ENCODE measurements at regions not wholly inside any gene's neighbourhood (a gene's known extent, or its start where the extent isn't known, plus 50 kb on each side); places are given as distances from the start of the nearest gene placed in this dataset.

- H3K4me3 Mint-ChIP-seq, result no peak overlapping the region
- CTCF ChIA-PET, result interaction anchor here (1.9 kb wide), 1 partner anchor 21 kb away, joined by 4 read pairs; no protein-coding TSS in a partner anchor
- no peaks in the 10 kb centered on the region for H3K27me3 Mint-ChIP-seq
- no peak overlapping the region for H3K27ac Mint-ChIP-seq
- intact Hi-C loops (cut with micrococcal nuclease), result no loop called here
- no peaks in the 10 kb centered on the region for H3K36me3 Mint-ChIP-seq (ENCODE audit: low read depth)
- POLR2A ChIA-PET, result interaction anchor here (0.7 kb wide), 1 partner anchor 1318 kb away, joined by 3 read pairs; no protein-coding TSS in a partner anchor
- no peaks in the 10 kb centered on the region for H3K4me1 Mint-ChIP-seq (ENCODE audit: low read depth)
- TF ChIP-seq CTCF (IDR thresholded peaks at IDR 0.05), result no peak
- ATAC-seq (no peak), DNase-seq (no peak)
- peaks cover 2% of the 10 kb centered on the region for H3K9me3 Mint-ChIP-seq
These were observed 245.9 kb upstream of the PHYHIPL start for GRCh38 chr10:58930500-58930899.

GRCh38 chr10:58932126-58932525 lies 244.3 kb upstream of the PHYHIPL start:
- Mint-ChIP-seq H3K27ac (no peak overlapping the region), H3K4me1 (ENCODE audit: low read depth) (no peaks in the 10 kb centered on the region), H3K9me3 (peaks cover 2% of the 10 kb centered on the region), H3K4me3 (no peak overlapping the region), H3K36me3 (ENCODE audit: low read depth) (no peaks in the 10 kb centered on the region), H3K27me3 (no peaks in the 10 kb centered on the region)
- CTCF ChIA-PET, result interaction anchor here (1.9 kb wide), 1 partner anchor 20 kb away, joined by 4 read pairs; no protein-coding TSS in a partner anchor
- intact Hi-C loops (cut with micrococcal nuclease), result no loop called here
- POLR2A ChIA-PET, result no interaction called here
- ATAC-seq (no peak), DNase-seq (no peak)
- no peak for TF ChIP-seq CTCF (IDR thresholded peaks at IDR 0.05)

GRCh38 chr10:58932577-58933314 lies 243.7 kb upstream of the PHYHIPL start:
- H3K36me3 Mint-ChIP-seq (ENCODE audit: low read depth), result no peaks in the 10 kb centered on the region
- no peaks in the 10 kb centered on the region for H3K27me3 Mint-ChIP-seq
- ATAC-seq (no peak), DNase-seq (no peak)
- H3K4me3 Mint-ChIP-seq, result no peak overlapping the region
- TF ChIP-seq CTCF (IDR thresholded peaks at IDR 0.05), result no peak
- intact Hi-C loops (cut with micrococcal nuclease), result no loop called here
- POLR2A ChIA-PET, result no interaction called here
- CTCF ChIA-PET, result interaction anchor here (1.9 kb wide), 1 partner anchor 19 kb away, joined by 4 read pairs; no protein-coding TSS in a partner anchor
- peaks cover 2% of the 10 kb centered on the region for H3K9me3 Mint-ChIP-seq
- no peaks in the 10 kb centered on the region for H3K4me1 Mint-ChIP-seq (ENCODE audit: low read depth)
- H3K27ac Mint-ChIP-seq, result no peak overlapping the region

- intact Hi-C loops (cut with micrococcal nuclease), result no loop called here
- DNase-seq, result no peak
- ATAC-seq, result no peak
- no peaks in the 10 kb centered on the region for H3K36me3 Mint-ChIP-seq (ENCODE audit: low read depth)
- H3K9me3 Mint-ChIP-seq, result no peaks in the 10 kb centered on the region
- no peak for TF ChIP-seq CTCF (IDR thresholded peaks at IDR 0.05)
- no peak overlapping the region for H3K27ac Mint-ChIP-seq
- ChIA-PET CTCF (interaction anchor here (0.9 kb wide), 1 partner anchor 16 kb away, joined by 4 read pairs; no protein-coding TSS in a partner anchor), POLR2A (no interaction called here)
- no peak overlapping the region for H3K4me3 Mint-ChIP-seq
- H3K27me3 Mint-ChIP-seq, result no peaks in the 10 kb centered on the region
- H3K4me1 Mint-ChIP-seq (ENCODE audit: low read depth), result no peaks in the 10 kb centered on the region
These were observed 240.1 kb upstream of the PHYHIPL start for GRCh38 chr10:58936364-58936763.

GRCh38 chr10:58937423-58937822 lies 239.0 kb upstream of the PHYHIPL start:
- intact Hi-C loops (cut with micrococcal nuclease), result no loop called here
- H3K36me3 Mint-ChIP-seq (ENCODE audit: low read depth), result no peaks in the 10 kb centered on the region
- POLR2A ChIA-PET, result no interaction called here
- CTCF ChIA-PET, result no interaction called here
- H3K9me3 Mint-ChIP-seq, result no peaks in the 10 kb centered on the region
- DNase-seq, result no peak
- ATAC-seq, result no peak
- no peaks in the 10 kb centered on the region for H3K4me1 Mint-ChIP-seq (ENCODE audit: low read depth)
- no peaks in the 10 kb centered on the region for H3K27me3 Mint-ChIP-seq
- H3K27ac Mint-ChIP-seq, result no peak overlapping the region
- TF ChIP-seq CTCF (IDR thresholded peaks at IDR 0.05), result no peak
- H3K4me3 Mint-ChIP-seq, result no peak overlapping the region
